ENCODE measurements at regions not wholly inside any gene's neighbourhood (a gene's known extent, or its start where the extent isn't known, plus 50 kb on each side); places are given as distances from the start of the nearest gene placed in this dataset.

DNA sequence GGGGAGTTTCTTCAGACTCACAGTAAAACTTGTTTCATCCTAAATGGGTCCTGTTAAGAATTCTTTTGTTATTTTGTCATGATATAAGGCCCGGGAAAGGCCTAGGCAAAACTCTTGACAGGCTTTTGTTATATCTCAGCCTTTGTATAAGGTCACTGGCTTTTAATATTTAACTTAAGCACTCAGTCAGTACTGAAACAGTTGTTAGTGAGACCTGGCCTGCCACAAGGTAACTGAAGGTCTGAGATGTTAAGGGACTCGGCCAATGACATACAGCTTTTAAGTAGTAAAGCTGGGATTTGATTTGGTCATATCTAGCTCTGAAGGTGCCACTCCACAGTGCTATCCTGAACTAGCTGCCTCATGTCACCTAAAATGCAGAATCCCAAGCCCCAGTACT lies 57.2 kb upstream of the STEAP4 start:
- Histone ChIP-seq H3K36me3 (ENCODE audit: control insufficient read depth in 2 of 2, extremely low read depth in 1 of 2, insufficient read depth in 2 of 2, low read length in 2 of 2) (no peaks in the 10 kb centered on the region), H2AFZ (ENCODE audit: low read depth, low read length) (no peak overlapping the region), H3K4me3 (replicated peaks in 1 of 3; ENCODE audit: insufficient read depth in 1 of 3, low read depth in 1 of 3, low read length in 3 of 3) (no peak overlapping the region), H3K9ac (replicated peaks; ENCODE audit: extremely low read depth, insufficient read depth, low read length) (no peak overlapping the region), H3K9me3 (replicated peaks; ENCODE audit: control insufficient read depth, insufficient read depth, low read length) (no peaks in the 10 kb centered on the region), H3K9me1 (replicated peaks; ENCODE audit: control insufficient read depth, extremely low read depth, insufficient read depth, low read length) (no peaks in the 10 kb centered on the region), H3K79me2 (ENCODE audit: control insufficient read depth, insufficient read depth, low read length) (no peaks in the 10 kb centered on the region), H3K4me2 (ENCODE audit: insufficient read depth, low read length) (no peak overlapping the region), H3K27me3 (ENCODE audit: control insufficient read depth in 2 of 2, insufficient read depth in 2 of 2, low read length in 2 of 2) (no peaks in the 10 kb centered on the region), H4K20me1 (replicated peaks; ENCODE audit: control insufficient read depth, extremely low read depth, insufficient read depth, low read length) (no peaks in the 10 kb centered on the region), H3K4me1 (ENCODE audit: control insufficient read depth, extremely low read depth, insufficient read depth, low read length) (no peaks in the 10 kb centered on the region), H3K27ac (ENCODE audit: insufficient read depth, low read depth, low read length) (no peak overlapping the region)
- dilution Hi-C loops (cut with MboI; ENCODE audit: extremely low pct_ligation_motif_present, low sequenced_read_pairs) (no loop called here), intact Hi-C loops (cut with micrococcal nuclease) (no loop called here)
- CTCF ChIA-PET, result interaction anchor here (1.0 kb wide), 1 partner anchor 19 kb away, joined by 4 read pairs; no protein-coding TSS in a partner anchor
- FAIRE-seq (no peak), DNase-seq (ENCODE audit: low read depth, low spot score) (no peak)
- BruUV-seq (replicated peaks), result no TSS peak
- TF ChIP-seq EZH2 (IDR thresholded peaks at IDR 0.05; ENCODE audit: borderline replicate concordance, low read depth, low read length, severe bottlenecking) (no peak), GATA2 (IDR thresholded peaks at IDR 0.05; ENCODE audit: insufficient read depth, insufficient read length, low read depth, low read length) (no peak), POLR2A (IDR thresholded peaks at IDR 0.05; ENCODE audit: low read depth, low read length) (no peak), MYC (IDR thresholded peaks at IDR 0.05; ENCODE audit: low read depth, low read length) (no peak), FOS (IDR thresholded peaks at IDR 0.05; ENCODE audit: borderline replicate concordance, insufficient read depth, low read length) (no peak), MAX (IDR thresholded peaks at IDR 0.05; ENCODE audit: insufficient read depth, insufficient read length) (no peak), POLR2AphosphoS5 (IDR thresholded peaks at IDR 0.05; ENCODE audit: insufficient read depth, low read depth, low read length) (no peak), JUN (IDR thresholded peaks at IDR 0.05; ENCODE audit: borderline replicate concordance, insufficient read depth, insufficient read length, low read depth) (no peak), CTCF (IDR thresholded peaks at IDR 0.05; ENCODE audit: extremely low read depth in 1 of 2, insufficient read depth in 1 of 2, low read depth in 1 of 2, low read length in 2 of 2) (no peak)
- POLR2A ChIA-PET, result no interaction called here
